H1 (cell line): ENCODE measurements at regions not wholly inside any gene's neighbourhood (a gene's known extent, or its start where the extent isn't known, plus 50 kb on each side); places are given as distances from the start of the nearest gene placed in this dataset.

ENCODE experiments used
- BCL11A ChIP-seq, 2 experiments: IDR thresholded peaks; one replicate each; pipeline ENCODE4 v1.6.1; 2011; ENCODE audit warnings: low read depth in 2 of 2, low read length in 2 of 2, mild to moderate bottlenecking in 2 of 2
- CBX5 ChIP-seq: fragments of 300-800, 300-1000 bp; sonication (generic); IDR thresholded peaks from 2 replicates; pipeline ENCODE4 v1.7.1; 2016; ENCODE audit warnings: antibody characterized with exemption, low read length, low read depth
- CTCF ChIP-seq, 3 experiments: IDR thresholded peaks; 1 replicate in 2 of 3; 2 replicates in 1 of 3; pipeline versions ENCODE4 v1.5.1 to v1.6.1; 2011; ENCODE audit warnings: low read length in 3 of 3, mild to moderate bottlenecking in 3 of 3, inconsistent platforms in 2 of 3, low read depth in 1 of 3, moderate library complexity in 1 of 3; ENCODE audit not compliant: insufficient read depth in 1 of 3; ENCODE audit errors: control extremely low read depth in 1 of 3
- EP300 ChIP-seq, 2 experiments: IDR thresholded peaks; 1 replicate in 1 of 2; 2 replicates in 1 of 2; pipeline ENCODE4 v1.6.1; 2011 to 2012; ENCODE audit warnings: low read depth in 2 of 2, low read length in 2 of 2, mild to moderate bottlenecking in 2 of 2, borderline replicate concordance in 1 of 2, inconsistent platforms in 1 of 2, moderate library complexity in 1 of 2
- EZH2 ChIP-seq: fragments of 200-600 bp; sonication (generic); IDR thresholded peaks from 2 replicates; pipeline ENCODE4 v1.7.1; 2012; ENCODE audit warnings: low read depth, mild to moderate bottlenecking, moderate library complexity, low read length, inconsistent platforms; ENCODE audit not compliant: severe bottlenecking
- RAD21 ChIP-seq, 2 experiments: IDR thresholded peaks in 1 of 2; conservative IDR thresholded peaks in 1 of 2; 2 replicates each; pipeline ENCODE4 v1.6.1; 2011; ENCODE audit warnings: low read depth in 2 of 2, low read length in 2 of 2, improper control_type of control experiment in 1 of 2, inconsistent platforms in 1 of 2, mild to moderate bottlenecking in 1 of 2, moderate library complexity in 1 of 2
- RFX5 ChIP-seq: IDR thresholded peaks from 2 replicates; pipeline ENCODE4 v1.6.1; 2011; ENCODE audit warnings: low read depth, low read length, improper control_type of control experiment, borderline replicate concordance
- SIX5 ChIP-seq: IDR thresholded peaks from 2 replicates; pipeline ENCODE4 v1.6.1; 2011; ENCODE audit warnings: mild to moderate bottlenecking, low read depth, low read length

DNA sequence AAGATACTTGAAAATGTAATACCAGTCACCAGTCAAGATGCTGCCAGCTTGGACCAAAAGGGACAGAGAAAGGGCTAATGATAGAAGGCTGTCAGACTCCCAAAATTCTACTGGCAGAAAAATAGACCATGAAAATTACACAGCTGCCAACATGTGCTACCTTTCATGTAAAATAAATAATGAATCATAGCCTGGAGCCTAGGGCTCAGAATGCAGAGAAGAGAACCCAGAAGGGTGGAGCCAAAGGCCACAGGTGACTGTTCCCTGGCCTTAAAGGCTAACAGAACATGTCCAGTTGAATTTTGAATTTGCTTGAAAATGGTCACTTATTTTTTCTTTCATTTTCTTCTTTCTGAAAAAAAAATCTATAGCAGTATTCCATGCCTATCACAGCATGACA is 1827.0 kb upstream of the MIR17HG start:
- TF ChIP-seq SIX5 (no peak), CTCF (IDR thresholded peaks at IDR 0.05; ENCODE audit: control extremely low read depth in 1 of 3, insufficient read depth in 1 of 3, low read depth in 1 of 3, low read length in 3 of 3) (no peak), RAD21 (IDR thresholded peaks at IDR 0.05 in 1 of 2, conservative IDR thresholded peaks at IDR 0.05 in 1 of 2; ENCODE audit: low read depth in 2 of 2, low read length in 2 of 2) (no peak), RFX5 (no peak), BCL11A (IDR thresholded peaks at IDR 0.05; ENCODE audit: low read depth in 2 of 2, low read length in 2 of 2) (no peak), EP300 (IDR thresholded peaks at IDR 0.05; ENCODE audit: borderline replicate concordance in 1 of 2, low read depth in 2 of 2, low read length in 2 of 2) (no peak), CBX5 (no peak), EZH2 (no peak)
